ENCODE measurements at regions not wholly inside any gene's neighbourhood (a gene's known extent, or its start where the extent isn't known, plus 50 kb on each side); places are given as distances from the start of the nearest gene placed in this dataset.

GRCh38 chr17:17419166-17419565 lies 57.6 kb upstream of the MED9 start:
- DNase-seq, result no peak

GRCh38 chr17:17419631-17420030 lies 57.2 kb upstream of the MED9 start:
- DNase-seq, result no peak

- DNase-seq, result no peak
Measured at GRCh38 chr17:17420082-17420481, 56.7 kb upstream of the MED9 start.

- DNase-seq, result no peak
Measured at GRCh38 chr17:17420561-17421269, 56.1 kb upstream of the MED9 start.

- DNase-seq, result no peak
Measured at GRCh38 chr17:17421346-17422216, 55.2 kb upstream of the MED9 start.

GRCh38 chr17:17422217-17422610 lies 54.6 kb upstream of the MED9 start:
- no peak for DNase-seq

GRCh38 chr17:17422641-17423040 lies 54.2 kb upstream of the MED9 start:
- no peak for DNase-seq

- no peak for DNase-seq
Measured at GRCh38 chr17:17423656-17424055, 53.1 kb upstream of the MED9 start.

GRCh38 chr17:17424552-17424951 lies 52.2 kb upstream of the MED9 start:
- no peak for DNase-seq

GRCh38 chr17:17425005-17425404 lies 51.8 kb upstream of the MED9 start:
- no peak for DNase-seq

- DNase-seq, result no peak
Measured at GRCh38 chr17:17425591-17425990, 51.2 kb upstream of the MED9 start.

- DNase-seq, result no peak
Measured at GRCh38 chr17:17426184-17426583, 50.6 kb upstream of the MED9 start.
